Inferior parietal cortex (tissue), 1 donor: ENCODE measurements at regions not wholly inside any gene's neighbourhood (a gene's known extent, or its start where the extent isn't known, plus 50 kb on each side); places are given as distances from the start of the nearest gene placed in this dataset.
"Not testable (repeated sequence)": the region's sequence is repeated elsewhere in the genome, so short reads cannot be mapped to it uniquely, and the experiment has no call there.

ENCODE experiments used
- DNase-seq: peaks from one replicate; pipeline ENCODE4 v3.0.0-alpha.2; 2016; ENCODE audit errors: extremely low spot score

DNA sequence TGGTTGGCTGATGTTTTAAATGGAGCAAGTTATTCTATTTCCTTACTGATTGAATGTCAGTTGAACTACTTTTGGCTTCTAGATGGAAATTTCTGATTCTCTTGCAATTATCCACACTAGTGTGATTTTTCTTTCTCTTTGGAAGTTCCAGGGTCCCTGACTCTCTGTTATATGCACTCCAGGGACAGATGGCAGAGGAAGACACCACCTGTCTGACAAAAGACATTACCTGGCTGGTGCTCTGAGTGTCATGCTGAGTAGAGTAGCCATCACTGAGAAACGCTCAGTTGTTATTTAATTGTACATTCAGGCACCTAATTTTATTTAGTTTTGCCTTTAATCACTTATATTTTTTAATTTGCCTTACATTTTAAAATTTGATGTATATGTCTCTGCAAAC is 105.4 kb upstream of the TLL1 start:
- no peak for DNase-seq

- DNase-seq, result no peak
Measured at GRCh38 chr4:165768281-165768680, 104.8 kb upstream of the TLL1 start.

DNA sequence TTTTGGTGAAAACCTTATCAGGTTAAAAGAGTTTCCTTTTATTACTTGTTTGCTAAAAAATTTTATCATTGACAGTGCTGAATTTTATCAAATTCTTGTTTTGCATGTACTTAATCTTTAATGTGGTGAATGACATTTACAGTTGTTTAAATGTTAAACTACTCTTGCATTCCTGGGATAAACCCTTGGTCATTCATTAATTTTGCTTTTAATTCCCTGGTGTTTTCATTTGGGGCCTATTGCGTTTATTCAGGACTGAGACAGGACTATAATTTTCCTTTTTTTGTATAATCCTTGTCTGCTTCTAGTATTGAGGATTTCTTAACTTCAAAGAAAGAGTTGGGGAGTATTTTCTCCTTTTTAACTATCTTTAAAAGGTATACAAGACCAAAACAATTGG is 98.7 kb upstream of the TLL1 start:
- DNase-seq, result no peak

DNA sequence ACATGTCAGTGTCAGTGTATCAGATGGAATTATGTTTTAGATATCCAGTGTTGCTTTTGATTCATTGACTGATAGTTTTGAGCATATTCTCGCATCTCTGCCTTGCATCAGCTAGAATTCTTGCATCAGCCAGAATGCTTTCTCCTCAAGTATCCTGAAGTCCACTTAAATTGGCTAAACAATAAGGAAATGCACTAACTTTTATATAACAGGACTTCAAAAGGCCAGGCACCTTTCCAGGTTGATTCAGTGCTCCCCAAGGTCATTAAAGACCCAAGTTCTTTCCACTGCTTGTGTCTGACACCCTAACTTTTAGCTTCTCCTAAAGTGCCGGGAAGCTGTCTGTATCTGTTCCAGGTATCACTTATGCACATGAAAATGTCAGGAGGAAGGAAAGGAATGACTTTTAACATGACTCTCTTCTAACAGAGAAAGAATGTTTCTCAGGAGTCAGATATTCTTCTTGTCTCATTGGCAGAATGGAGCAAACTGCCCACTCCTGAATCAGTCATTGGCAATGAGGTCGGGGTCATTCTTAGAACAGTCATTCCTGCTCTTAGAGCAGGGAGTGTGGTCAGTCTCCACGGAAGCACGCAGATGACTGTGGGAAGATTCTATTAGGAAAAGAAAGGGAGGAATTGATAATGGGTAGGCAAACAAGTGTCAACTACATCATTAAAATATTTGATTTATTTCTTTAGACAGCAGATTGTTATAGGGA is 92.9 kb upstream of the TLL1 start:
- DNase-seq, result no peak

GRCh38 chr4:165780735-165781134 is 92.3 kb upstream of the TLL1 start:
- no peak for DNase-seq

GRCh38 chr4:165782623-165783022 is 90.4 kb upstream of the TLL1 start:
- DNase-seq, result no peak

GRCh38 chr4:165783626-165784025 is 89.4 kb upstream of the TLL1 start:
- DNase-seq, result no peak

GRCh38 chr4:165784672-165785071 is 88.4 kb upstream of the TLL1 start:
- no peak for DNase-seq

DNA sequence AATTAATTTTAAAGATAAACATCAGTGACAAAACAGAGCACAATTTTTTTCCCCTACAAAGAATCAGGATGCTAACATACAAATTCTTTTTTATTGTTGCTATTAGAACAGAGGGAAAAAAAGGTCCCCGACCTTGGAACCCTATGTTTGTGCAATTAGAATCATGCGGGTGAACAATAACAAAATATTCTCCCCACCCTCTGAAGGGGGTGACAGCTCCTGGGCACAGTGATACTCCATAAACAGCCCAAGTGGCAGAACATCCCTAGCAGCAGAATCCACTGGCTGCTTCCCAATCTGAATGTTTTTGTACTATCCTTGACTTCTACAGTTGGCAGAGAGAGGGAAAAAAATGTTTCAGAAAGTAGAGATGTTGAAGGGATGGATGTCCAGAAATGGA is 87.7 kb upstream of the TLL1 start:
- DNase-seq, result no peak

GRCh38 chr4:165787516-165788274 is 85.3 kb upstream of the TLL1 start:
- DNase-seq, result no peak

- no peak for DNase-seq
Measured at GRCh38 chr4:165788686-165789463, 84.2 kb upstream of the TLL1 start.

DNA sequence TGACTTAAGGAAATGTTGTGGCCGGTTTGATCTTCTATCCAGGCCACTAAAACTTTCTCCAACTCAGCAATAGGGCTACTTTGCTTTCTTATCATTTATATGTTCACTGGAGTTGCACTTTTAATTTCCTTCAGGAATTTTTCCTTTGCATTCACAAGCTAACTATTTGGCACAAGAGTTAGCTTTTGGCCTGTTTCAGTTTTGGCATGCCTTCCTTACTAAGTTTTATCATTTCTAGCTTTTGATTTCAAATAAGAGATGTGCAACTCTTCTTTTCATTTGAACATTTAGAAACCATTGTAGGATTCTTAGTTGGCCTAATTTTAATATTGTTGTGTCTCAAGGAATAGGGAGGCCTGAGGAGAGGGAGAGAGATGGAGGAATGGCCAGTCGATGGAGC is 79.8 kb upstream of the TLL1 start:
- DNase-seq, result no peak

GRCh38 chr4:165794834-165795233 is 78.2 kb upstream of the TLL1 start:
- DNase-seq, result no peak

DNA sequence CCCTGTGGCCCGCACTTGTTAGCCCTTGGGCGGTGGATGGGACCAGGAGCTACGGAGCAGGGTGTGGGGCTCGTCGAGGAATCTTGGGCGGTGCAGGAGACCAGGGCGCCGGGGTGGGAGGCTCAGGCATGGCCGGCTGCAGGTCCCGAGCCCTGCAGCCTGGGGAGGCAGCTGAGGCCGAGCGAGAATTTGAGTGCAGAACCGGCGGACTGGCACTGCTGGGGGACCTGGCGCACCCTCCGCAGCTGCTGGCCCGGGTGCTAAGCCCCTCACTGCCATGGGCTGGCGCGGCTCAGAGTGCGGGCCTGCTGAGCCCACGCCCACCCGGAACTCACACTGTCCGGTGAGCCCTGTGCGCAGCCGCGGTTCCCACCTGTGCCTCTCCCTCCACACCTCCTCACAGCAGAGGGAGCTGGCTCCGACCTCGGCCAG is 73.6 kb upstream of the TLL1 start:
- DNase-seq, result no peak

DNA sequence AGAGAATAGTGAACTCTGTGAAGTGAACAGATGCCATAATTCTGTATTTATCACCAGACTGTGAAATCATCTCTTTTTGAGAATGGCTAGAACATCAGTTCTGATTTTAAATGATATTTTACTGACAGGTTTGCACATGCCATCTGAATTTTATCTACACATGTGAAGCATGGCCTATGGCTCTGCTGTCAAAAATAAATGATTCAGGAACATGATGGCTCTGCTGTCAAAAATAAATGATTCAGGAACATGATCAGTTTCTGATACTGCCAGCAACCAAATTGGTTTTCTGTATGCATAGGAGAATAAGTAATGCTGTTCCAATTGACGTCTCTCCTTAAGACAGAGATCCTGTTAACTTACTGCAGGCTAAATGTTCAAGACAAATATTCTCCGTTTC is 70.6 kb upstream of the TLL1 start:
- DNase-seq, result no peak

DNA sequence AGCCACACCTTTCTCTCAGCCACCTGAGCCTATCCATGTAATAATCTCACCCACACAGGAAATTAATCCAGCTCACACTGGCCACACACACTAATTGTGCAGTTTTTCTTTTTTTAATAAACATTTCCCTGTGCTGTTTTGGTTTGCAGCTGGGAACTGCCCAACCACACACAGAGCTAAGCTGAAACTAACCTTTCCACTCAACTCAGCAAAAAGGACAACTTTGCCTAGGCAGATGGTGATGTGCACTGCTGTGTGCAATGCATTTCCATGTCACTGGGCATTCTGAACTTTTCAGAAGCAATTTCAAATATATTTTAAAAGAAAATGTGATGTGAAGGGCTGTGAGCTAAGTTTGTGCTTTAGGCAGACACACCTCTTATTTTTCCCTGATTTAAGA is 70.0 kb upstream of the TLL1 start:
- DNase-seq, result no peak

- DNase-seq, result no peak
Measured at GRCh38 chr4:165805406-165805805, 67.6 kb upstream of the TLL1 start.

GRCh38 chr4:165806613-165807012 is 66.4 kb upstream of the TLL1 start:
- no peak for DNase-seq

GRCh38 chr4:165810726-165811125 is 62.3 kb upstream of the TLL1 start:
- DNase-seq, result no peak

- DNase-seq, result no peak
Measured at GRCh38 chr4:165813606-165814005, 59.4 kb upstream of the TLL1 start.

GRCh38 chr4:165814256-165815020 is 58.6 kb upstream of the TLL1 start:
- no peak for DNase-seq

DNA sequence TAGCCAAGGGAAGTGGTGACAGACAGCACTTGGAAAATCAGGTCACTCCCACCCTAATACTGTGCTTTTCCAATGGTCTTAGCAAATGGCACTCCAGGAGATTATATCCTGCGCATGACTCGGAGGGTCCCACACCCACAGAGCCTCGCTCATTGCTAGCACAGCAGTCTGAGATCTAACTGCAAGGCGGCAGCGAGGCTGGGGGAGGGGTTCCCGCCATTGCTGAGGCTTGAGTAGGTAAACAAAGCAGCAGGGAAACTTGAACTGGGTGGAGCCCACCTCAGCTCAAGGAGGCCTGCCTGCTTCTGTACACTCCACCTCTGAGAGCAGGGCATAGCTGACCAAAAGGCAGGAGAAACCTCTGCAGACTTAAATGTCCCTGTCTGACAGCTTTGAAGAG is 53.9 kb upstream of the TLL1 start:
- DNase-seq, result not testable (repeated sequence)
